ACC112 (cell line): ENCODE measurements at regions not wholly inside any gene's neighbourhood (a gene's known extent, or its start where the extent isn't known, plus 50 kb on each side); places are given as distances from the start of the nearest gene placed in this dataset.

Experiments
- H2AFZ ChIP-seq: fragments of 200-600 bp; sonication (generic); one replicate; pipeline ENCODE4 v1.6.0; 2017; ENCODE audit warnings: antibody characterized with exemption, low read length; ENCODE audit not compliant: unreplicated experiment
- H3K27ac ChIP-seq: fragments of 200-600 bp; sonication (generic); 2 replicates; pipeline ENCODE4 v1.5.1; 2014; ENCODE audit warnings: low read depth, mild to moderate bottlenecking, antibody characterized with exemption, low read length, moderate library complexity
- H3K27me3 ChIP-seq: fragments of 200-600 bp; sonication (generic); 2 replicates; pipeline ENCODE4 v1.6.1; 2014; ENCODE audit warnings: mild to moderate bottlenecking, antibody characterized with exemption, low read length, moderate library complexity, mixed read lengths; ENCODE audit not compliant: insufficient read depth
- H3K36me3 ChIP-seq: fragments of 200-600 bp; sonication (generic); 2 replicates; pipeline ENCODE4 v1.6.1; 2016; ENCODE audit warnings: mild to moderate bottlenecking, antibody characterized with exemption, low read length, moderate library complexity, mixed read lengths; ENCODE audit not compliant: insufficient read depth
- H3K4me1 ChIP-seq: fragments of 200-600 bp; sonication (generic); one replicate; pipeline ENCODE4 v1.6.1; 2016; ENCODE audit warnings: low read length, mixed read lengths; ENCODE audit not compliant: insufficient read depth, unreplicated experiment, control insufficient read depth
- H3K4me3 ChIP-seq: fragments of 200-600 bp; sonication (generic); 2 replicates; pipeline ENCODE4 v1.5.1; 2014; ENCODE audit warnings: mild to moderate bottlenecking, low read depth, low read length
- H3K79me2 ChIP-seq: fragments of 200-600 bp; sonication (generic); one replicate; pipeline ENCODE4 v1.6.0; 2016; ENCODE audit warnings: low read length; ENCODE audit not compliant: control insufficient read depth, unreplicated experiment, insufficient read depth

- Histone ChIP-seq H3K4me1 (peaks cover 12% of the 10 kb centered on the region), H3K79me2 (no peaks in the 10 kb centered on the region), H3K4me3 (no peak overlapping the region), H3K27me3 (no peaks in the 10 kb centered on the region), H3K27ac (no peak overlapping the region), H3K36me3 (no peaks in the 10 kb centered on the region), H2AFZ (no peak overlapping the region)
Measured at GRCh38 chr2:12827721-12828120, 111.0 kb downstream of the TRIB2 start.

- Histone ChIP-seq H2AFZ (no peak overlapping the region), H3K27ac (no peak overlapping the region), H3K79me2 (no peaks in the 10 kb centered on the region), H3K4me3 (no peak overlapping the region), H3K4me1 (peaks cover 12% of the 10 kb centered on the region), H3K27me3 (no peaks in the 10 kb centered on the region), H3K36me3 (no peaks in the 10 kb centered on the region)
Measured at GRCh38 chr2:12828980-12829379, 112.2 kb downstream of the TRIB2 start.

GRCh38 chr2:12831016-12831415 lies 114.3 kb downstream of the TRIB2 start:
- H3K4me3 ChIP-seq, result no peak overlapping the region
- H3K4me1 ChIP-seq, result no peaks in the 10 kb centered on the region
- H2AFZ ChIP-seq, result no peak overlapping the region

GRCh38 chr2:12834239-12834638 lies 117.5 kb downstream of the TRIB2 start:
- Histone ChIP-seq H3K79me2 (no peaks in the 10 kb centered on the region), H3K27ac (no peak overlapping the region)

More at GRCh38 chr2:12831016-12831415, 114.3 kb downstream of the TRIB2 start:
- Histone ChIP-seq H3K36me3 (no peaks in the 10 kb centered on the region), H3K27me3 (no peaks in the 10 kb centered on the region), H3K79me2 (no peaks in the 10 kb centered on the region), H3K27ac (no peak overlapping the region)

GRCh38 chr2:12835733-12836132 lies 119.0 kb downstream of the TRIB2 start:
- no peaks in the 10 kb centered on the region for H3K36me3 ChIP-seq
- H3K79me2 ChIP-seq, result no peaks in the 10 kb centered on the region
- H3K27me3 ChIP-seq, result no peaks in the 10 kb centered on the region
- H2AFZ ChIP-seq, result no peak overlapping the region
- no peak overlapping the region for H3K27ac ChIP-seq
- no peak overlapping the region for H3K4me3 ChIP-seq
- no peaks in the 10 kb centered on the region for H3K4me1 ChIP-seq

More at GRCh38 chr2:12834239-12834638, 117.5 kb downstream of the TRIB2 start:
- H3K36me3 ChIP-seq, result no peaks in the 10 kb centered on the region
- H3K4me1 ChIP-seq, result no peaks in the 10 kb centered on the region
- no peak overlapping the region for H3K4me3 ChIP-seq
- H3K27me3 ChIP-seq, result no peaks in the 10 kb centered on the region
- H2AFZ ChIP-seq, result no peak overlapping the region

- H3K4me3 ChIP-seq, result no peak overlapping the region
- no peaks in the 10 kb centered on the region for H3K4me1 ChIP-seq
Measured at GRCh38 chr2:12839339-12839738, 122.6 kb downstream of the TRIB2 start.

GRCh38 chr2:12841021-12841420 lies 124.3 kb downstream of the TRIB2 start:
- no peaks in the 10 kb centered on the region for H3K79me2 ChIP-seq
- no peak overlapping the region for H3K4me3 ChIP-seq
- H3K4me1 ChIP-seq, result no peaks in the 10 kb centered on the region
- no peak overlapping the region for H3K27ac ChIP-seq
- H2AFZ ChIP-seq, result no peak overlapping the region
- H3K36me3 ChIP-seq, result no peaks in the 10 kb centered on the region
- no peaks in the 10 kb centered on the region for H3K27me3 ChIP-seq

More at GRCh38 chr2:12839339-12839738, 122.6 kb downstream of the TRIB2 start:
- Histone ChIP-seq H3K79me2 (no peaks in the 10 kb centered on the region), H3K36me3 (no peaks in the 10 kb centered on the region), H3K27ac (no peak overlapping the region), H3K27me3 (no peaks in the 10 kb centered on the region), H2AFZ (no peak overlapping the region)

- no peak overlapping the region for H3K4me3 ChIP-seq
- no peaks in the 10 kb centered on the region for H3K27me3 ChIP-seq
- H2AFZ ChIP-seq, result no peak overlapping the region
- H3K36me3 ChIP-seq, result no peaks in the 10 kb centered on the region
- H3K27ac ChIP-seq, result no peak overlapping the region
- H3K4me1 ChIP-seq, result no peaks in the 10 kb centered on the region
- H3K79me2 ChIP-seq, result no peaks in the 10 kb centered on the region
Measured at GRCh38 chr2:12842917-12843316, 126.2 kb downstream of the TRIB2 start.

GRCh38 chr2:12844511-12844910 lies 127.8 kb downstream of the TRIB2 start:
- H3K27me3 ChIP-seq, result no peaks in the 10 kb centered on the region
- H3K36me3 ChIP-seq, result no peaks in the 10 kb centered on the region
- H2AFZ ChIP-seq, result peak overlapping the region; percentile 65
- no peak overlapping the region for H3K27ac ChIP-seq
- H3K4me1 ChIP-seq, result no peaks in the 10 kb centered on the region
- H3K79me2 ChIP-seq, result no peaks in the 10 kb centered on the region
- no peak overlapping the region for H3K4me3 ChIP-seq

GRCh38 chr2:12847694-12848575 lies 131.2 kb downstream of the TRIB2 start:
- H3K79me2 ChIP-seq, result no peaks in the 10 kb centered on the region
- H3K4me1 ChIP-seq, result no peaks in the 10 kb centered on the region
- H3K27me3 ChIP-seq, result no peaks in the 10 kb centered on the region
- H3K4me3 ChIP-seq, result no peak overlapping the region
- no peaks in the 10 kb centered on the region for H3K36me3 ChIP-seq
- H2AFZ ChIP-seq, result no peak overlapping the region
- no peak overlapping the region for H3K27ac ChIP-seq

- no peaks in the 10 kb centered on the region for H3K36me3 ChIP-seq
- no peak overlapping the region for H2AFZ ChIP-seq
- H3K27ac ChIP-seq, result no peak overlapping the region
- H3K4me1 ChIP-seq, result peaks cover 17% of the 10 kb centered on the region
- H3K27me3 ChIP-seq, result no peaks in the 10 kb centered on the region
- no peak overlapping the region for H3K4me3 ChIP-seq
- H3K79me2 ChIP-seq, result no peaks in the 10 kb centered on the region
Measured at GRCh38 chr2:12852135-12852534, 135.4 kb downstream of the TRIB2 start.
